H1 (cell line): ENCODE measurements at regions not wholly inside any gene's neighbourhood (a gene's known extent, or its start where the extent isn't known, plus 50 kb on each side); places are given as distances from the start of the nearest gene placed in this dataset.

Experiments
- CTCF ChIA-PET: fragments of 300-600 bp; sonication (Branson Sonifier 250); formaldehyde crosslinking; loops from one replicate; lab custom pipeline; 2021; ENCODE audit not compliant: partially characterized antibody; lab: Charles Lee
- POLR2A ChIA-PET: fragments of 300-600 bp; sonication (Branson Sonifier 250); formaldehyde crosslinking; loops from one replicate; lab custom pipeline; 2021; ENCODE audit warnings: inconsistent platforms; ENCODE audit not compliant: partially characterized antibody; lab: Charles Lee
- DNase-seq, 2 experiments: peaks; one replicate each; pipeline versions ENCODE4 v3.0.0 to v3.0.0-alpha.2; 2010 to 2022; ENCODE audit warnings: low spot score in 2 of 2, low read depth in 1 of 2, mixed read lengths in 1 of 2
- FAIRE-seq: peaks from 2 replicates; lab custom pipeline; 2011; peaks lifted over from hg19 to GRCh38; lab: Jason Lieb, UNC
- H2AFZ ChIP-seq: 2 replicates; pipeline ENCODE4 v1.8.1; 2012; ENCODE audit warnings: low read length, inconsistent platforms
- H2AK5ac ChIP-seq: 2 replicates; pipeline ENCODE4 v1.6.1; 2013; ENCODE audit warnings: low read depth, low read length
- H2BK120ac ChIP-seq: replicated peaks from 2 replicates; pipeline ENCODE3; 2013; ENCODE audit warnings: low read depth, low read length, inconsistent platforms
- H2BK12ac ChIP-seq: 2 replicates; pipeline ENCODE4 v1.6.1; 2013; ENCODE audit warnings: low read depth, low read length
- H2BK15ac ChIP-seq: 2 replicates; pipeline ENCODE4 v1.6.1; 2013; ENCODE audit warnings: low read length
- H2BK20ac ChIP-seq: 2 replicates; pipeline ENCODE4 v1.6.1; 2013; ENCODE audit warnings: low read length
- H2BK5ac ChIP-seq: 2 replicates; pipeline ENCODE4 v1.6.1; 2013; ENCODE audit warnings: low read depth, low read length
- H3K14ac ChIP-seq: 2 replicates; pipeline ENCODE4 v1.6.1; 2013; ENCODE audit warnings: inconsistent platforms; ENCODE audit not compliant: insufficient read length
- H3K18ac ChIP-seq: 2 replicates; pipeline ENCODE4 v1.6.1; 2013; ENCODE audit warnings: low read length; ENCODE audit errors: extremely low read depth
- H3K23ac ChIP-seq: 2 replicates; pipeline ENCODE4 v1.6.1; 2013; ENCODE audit warnings: inconsistent platforms; ENCODE audit not compliant: insufficient read length
- H3K23me2 ChIP-seq: 2 replicates; pipeline ENCODE4 v1.6.1; 2013; ENCODE audit warnings: low read depth, low read length
- H3K27ac ChIP-seq: 2 replicates; pipeline ENCODE4 v1.6.1; 2011; ENCODE audit warnings: low read depth, low read length, inconsistent platforms
- H3K27me3 ChIP-seq, 4 experiments: replicated peaks in 1 of 4; 1 replicate in 1 of 4; 2 replicates in 3 of 4; pipeline versions ENCODE4 v1.6.1 to v1.8.1; 2011 to 2013; ENCODE audit warnings: low read length in 3 of 4, mild to moderate bottlenecking in 3 of 4, inconsistent platforms in 2 of 4, mixed read lengths in 2 of 4, moderate library complexity in 1 of 4; ENCODE audit not compliant: control insufficient read depth in 3 of 4, insufficient read depth in 3 of 4; ENCODE audit errors: extremely low read depth in 1 of 4
- H3K36me3 ChIP-seq, 4 experiments: 2 replicates each; pipeline versions ENCODE4 v1.6.1 to v1.8.1; 2011 to 2013; ENCODE audit warnings: mild to moderate bottlenecking in 4 of 4, low read length in 3 of 4, moderate library complexity in 2 of 4, control low read depth in 1 of 4, inconsistent platforms in 1 of 4; ENCODE audit not compliant: insufficient read depth in 4 of 4, control insufficient read depth in 2 of 4
- H3K4ac ChIP-seq: replicated peaks from 2 replicates; pipeline ENCODE3; 2013; ENCODE audit warnings: low read length, low read depth, mixed read lengths, inconsistent platforms; ENCODE audit not compliant: insufficient read length
- H3K4me1 ChIP-seq, 4 experiments: replicated peaks in 1 of 4; 1 replicate in 1 of 4; 2 replicates in 3 of 4; pipeline versions ENCODE4 v1.6.1 to v1.8.1; 2011 to 2013; ENCODE audit warnings: low read length in 3 of 4, inconsistent platforms in 2 of 4, mixed read lengths in 1 of 4; ENCODE audit not compliant: insufficient read depth in 4 of 4, control insufficient read depth in 3 of 4
- H3K4me2 ChIP-seq, 2 experiments: 2 replicates each; pipeline versions ENCODE4 v1.6.1 to v1.8.1; 2011 to 2013; ENCODE audit warnings: low read depth in 2 of 2, low read length in 2 of 2, control low read depth in 1 of 2, inconsistent platforms in 1 of 2, mild to moderate bottlenecking in 1 of 2; ENCODE audit not compliant: insufficient read depth in 1 of 2
- H3K4me3 ChIP-seq, 4 experiments: fragments of 200-600, 300-600 bp in 1 of 4; sonication (generic), shearing (Covaris generic), sonication (Bioruptor Twin) in 1 of 4; 2 replicates each; pipeline versions ENCODE4 v1.5.1 to v1.8.1; 2011 to 2016; ENCODE audit warnings: low read length in 4 of 4, low read depth in 3 of 4, control low read depth in 2 of 4, inconsistent platforms in 2 of 4, mild to moderate bottlenecking in 2 of 4, mixed read lengths in 1 of 4, moderate library complexity in 1 of 4; ENCODE audit not compliant: insufficient read depth in 2 of 4; ENCODE audit errors: extremely low read depth in 1 of 4
- H3K56ac ChIP-seq: replicated peaks from 2 replicates; pipeline ENCODE3; 2013; ENCODE audit warnings: low read depth, mild to moderate bottlenecking, mixed read lengths, low read length, inconsistent platforms; ENCODE audit not compliant: insufficient read length
- H3K79me1 ChIP-seq: 2 replicates; pipeline ENCODE4 v1.6.1; 2013; ENCODE audit warnings: low read depth, low read length, control low read depth
- H3K79me2 ChIP-seq, 2 experiments: 2 replicates each; pipeline versions ENCODE4 v1.6.1 to v1.8.1; 2012 to 2013; ENCODE audit warnings: low read length in 2 of 2, mild to moderate bottlenecking in 2 of 2, inconsistent platforms in 1 of 2; ENCODE audit not compliant: insufficient read depth in 2 of 2, control insufficient read depth in 1 of 2
- H3K9ac ChIP-seq, 4 experiments: replicated peaks in 1 of 4; 1 replicate in 1 of 4; 2 replicates in 3 of 4; pipeline versions ENCODE4 v1.6.1 to v1.8.1; 2011 to 2013; ENCODE audit warnings: low read depth in 3 of 4, low read length in 3 of 4, control low read depth in 2 of 4, mild to moderate bottlenecking in 2 of 4, moderate library complexity in 2 of 4, inconsistent platforms in 1 of 4; ENCODE audit errors: extremely low read depth in 1 of 4
- H3K9me3 ChIP-seq, 2 experiments: 2 replicates each; pipeline versions ENCODE4 v1.6.1 to v1.8.1; 2012 to 2013; ENCODE audit warnings: mild to moderate bottlenecking in 2 of 2, moderate library complexity in 2 of 2, control low read depth in 1 of 2, inconsistent platforms in 1 of 2, low read depth in 1 of 2, low read length in 1 of 2, mixed read lengths in 1 of 2; ENCODE audit not compliant: insufficient read depth in 2 of 2
- H4K20me1 ChIP-seq, 2 experiments: replicated peaks in 1 of 2; 2 replicates each; pipeline versions ENCODE3 to v1.8.1; 2011 to 2013; ENCODE audit warnings: inconsistent platforms in 2 of 2, low read length in 2 of 2, mild to moderate bottlenecking in 1 of 2; ENCODE audit not compliant: insufficient read depth in 2 of 2, control insufficient read depth in 1 of 2
- H4K5ac ChIP-seq: 2 replicates; pipeline ENCODE4 v1.6.1; 2013; ENCODE audit warnings: low read length, low read depth, mixed read lengths, inconsistent platforms; ENCODE audit not compliant: insufficient read length
- H4K8ac ChIP-seq: 2 replicates; pipeline ENCODE4 v1.8.0; 2013; ENCODE audit warnings: mild to moderate bottlenecking, moderate library complexity, low read length, inconsistent platforms; ENCODE audit not compliant: insufficient read depth; ENCODE audit errors: extremely low read depth
- H4K91ac ChIP-seq: replicated peaks from 2 replicates; pipeline ENCODE3; 2013; ENCODE audit warnings: low read length, mixed read lengths, inconsistent platforms; ENCODE audit not compliant: insufficient read length
- ASH2L ChIP-seq: fragments of 200-600, 300-600 bp; sonication (generic); IDR thresholded peaks from one replicate; pipeline ENCODE4 v1.7.1; 2017; ENCODE audit warnings: low read length
- BACH1 ChIP-seq: IDR thresholded peaks from 2 replicates; pipeline ENCODE4 v1.6.1; 2012; ENCODE audit warnings: low read length, improper control_type of control experiment
- CEBPB ChIP-seq: IDR thresholded peaks from 2 replicates; pipeline ENCODE4 v1.6.1; 2012; ENCODE audit warnings: low read depth, low read length
- CTBP2 ChIP-seq: IDR thresholded peaks from 2 replicates; pipeline ENCODE4 v1.7.0; 2011; ENCODE audit warnings: borderline replicate concordance, mild to moderate bottlenecking, moderate library complexity, mixed read lengths, low read length; ENCODE audit not compliant: insufficient read depth, insufficient read length
- CTCF ChIP-seq, 3 experiments: IDR thresholded peaks; 1 replicate in 2 of 3; 2 replicates in 1 of 3; pipeline versions ENCODE4 v1.5.1 to v1.6.1; 2011; ENCODE audit warnings: low read length in 3 of 3, mild to moderate bottlenecking in 3 of 3, inconsistent platforms in 2 of 3, low read depth in 1 of 3, moderate library complexity in 1 of 3; ENCODE audit not compliant: insufficient read depth in 1 of 3; ENCODE audit errors: control extremely low read depth in 1 of 3
- RXRA ChIP-seq: IDR thresholded peaks from 2 replicates; pipeline ENCODE4 v1.6.1; 2011; ENCODE audit warnings: low read depth, mild to moderate bottlenecking, low read length, moderate library complexity; ENCODE audit not compliant: insufficient read depth
- TBP ChIP-seq: IDR thresholded peaks from 2 replicates; pipeline ENCODE4 v1.6.1; 2011; ENCODE audit warnings: low read depth, low read length, improper control_type of control experiment

DNA sequence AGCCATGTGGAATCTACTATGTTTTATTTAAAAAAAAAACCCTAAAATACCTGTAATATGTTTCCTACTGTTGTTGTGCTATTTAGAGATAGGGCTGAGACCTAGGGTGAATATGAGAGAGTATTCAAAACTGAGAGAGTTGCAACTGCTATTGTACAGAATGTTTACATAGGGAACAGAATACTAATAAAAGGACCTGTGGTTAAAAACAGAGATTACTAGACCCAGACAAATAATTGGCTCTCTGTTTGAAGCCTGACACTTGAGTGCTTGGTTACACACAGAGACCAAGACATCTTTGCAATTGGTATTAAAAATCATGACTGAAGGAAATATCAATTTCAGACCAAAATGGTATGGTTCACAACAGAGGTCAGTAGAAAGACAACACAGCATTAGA, 278.9 kb upstream of the GIMD1 start:
- no peaks in the 10 kb centered on the region for H3K27me3 ChIP-seq

More for the DNA sequence above, 278.9 kb upstream of the GIMD1 start:
- H2AK5ac ChIP-seq = no peak overlapping the region
- no peak overlapping the region for H3K14ac ChIP-seq
- ChIA-PET CTCF (no interaction called here), POLR2A (no interaction called here)
- no peak overlapping the region for H2BK120ac ChIP-seq
- H3K79me2 ChIP-seq = no peaks in the 10 kb centered on the region
- no peak overlapping the region for H2BK5ac ChIP-seq
- FAIRE-seq = no peak
- H3K23ac ChIP-seq = no peak overlapping the region
- no peaks in the 10 kb centered on the region for H3K9me3 ChIP-seq
- no peak overlapping the region for H3K4me3 ChIP-seq
- H2BK20ac ChIP-seq = no peak overlapping the region
- H3K9ac ChIP-seq = no peak overlapping the region
- H2BK15ac ChIP-seq = no peak overlapping the region
- no peak overlapping the region for H3K4ac ChIP-seq
- H3K23me2 ChIP-seq = no peaks in the 10 kb centered on the region
- H4K20me1 ChIP-seq = no peaks in the 10 kb centered on the region
- H2BK12ac ChIP-seq = no peak overlapping the region
- no peaks in the 10 kb centered on the region for H3K79me1 ChIP-seq
- no peak overlapping the region for H3K27ac ChIP-seq
- H4K8ac ChIP-seq = no peak overlapping the region
- TF ChIP-seq CTBP2 (no peak), CTCF (IDR thresholded peaks at IDR 0.05; ENCODE audit: control extremely low read depth in 1 of 3, insufficient read depth in 1 of 3, low read depth in 1 of 3, low read length in 3 of 3) (no peak), ASH2L (no peak), CEBPB (no peak), RXRA (no peak), BACH1 (no peak), TBP (no peak)
- H3K56ac ChIP-seq = no peak overlapping the region
- H3K4me2 ChIP-seq = no peak overlapping the region
- no peaks in the 10 kb centered on the region for H3K4me1 ChIP-seq
- H3K36me3 ChIP-seq = no peaks in the 10 kb centered on the region
- no peak overlapping the region for H4K5ac ChIP-seq
- no peak overlapping the region for H3K18ac ChIP-seq
- no peak for DNase-seq
- H2AFZ ChIP-seq = no peak overlapping the region
- H4K91ac ChIP-seq = no peak overlapping the region
